22Rv1 (cell line): ENCODE measurements at regions not wholly inside any gene's neighbourhood (a gene's known extent, or its start where the extent isn't known, plus 50 kb on each side); places are given as distances from the start of the nearest gene placed in this dataset.
"Not testable (repeated sequence)": the region's sequence is repeated elsewhere in the genome, so short reads cannot be mapped to it uniquely, and the experiment has no call there.

ENCODE experiments used
- CTCF ChIP-seq: fragments of 450-650 bp; IDR thresholded peaks from 2 replicates; pipeline ENCODE4 v1.5.1; 2017; ENCODE audit warnings: mild to moderate bottlenecking
- ZFX ChIP-seq: fragments of 450-650 bp; IDR thresholded peaks from 2 replicates; pipeline ENCODE4 v1.6.1; 2017; ENCODE audit warnings: antibody characterized with exemption, borderline replicate concordance

DNA sequence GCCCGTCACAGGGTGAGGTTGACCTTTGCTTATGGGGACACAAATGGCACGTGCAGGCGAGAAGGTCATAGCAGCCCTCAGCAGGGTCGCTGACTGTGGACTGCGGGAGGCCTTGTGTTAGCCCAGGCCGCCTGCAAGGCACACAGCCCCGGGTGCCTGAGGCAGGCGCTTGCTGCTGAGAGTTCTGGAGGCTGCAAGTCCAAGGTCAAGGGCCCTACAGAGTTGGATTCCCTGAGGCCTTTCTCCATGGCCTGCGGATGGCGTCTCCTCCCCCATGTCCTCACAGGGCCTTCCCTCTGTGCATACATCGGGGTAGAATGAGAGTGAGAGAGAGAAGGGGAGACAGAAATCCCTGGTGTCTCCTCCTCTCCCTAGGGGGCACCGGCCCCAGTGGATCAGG, 202.3 kb downstream of the BANP start:
- not testable (repeated sequence) for TF ChIP-seq CTCF, ZFX
